ENCODE measurements at regions not wholly inside any gene's neighbourhood (a gene's known extent, or its start where the extent isn't known, plus 50 kb on each side); places are given as distances from the start of the nearest gene placed in this dataset.
"Not testable (repeated sequence)": the region's sequence is repeated elsewhere in the genome, so short reads cannot be mapped to it uniquely, and the experiment has no call there.

DNA sequence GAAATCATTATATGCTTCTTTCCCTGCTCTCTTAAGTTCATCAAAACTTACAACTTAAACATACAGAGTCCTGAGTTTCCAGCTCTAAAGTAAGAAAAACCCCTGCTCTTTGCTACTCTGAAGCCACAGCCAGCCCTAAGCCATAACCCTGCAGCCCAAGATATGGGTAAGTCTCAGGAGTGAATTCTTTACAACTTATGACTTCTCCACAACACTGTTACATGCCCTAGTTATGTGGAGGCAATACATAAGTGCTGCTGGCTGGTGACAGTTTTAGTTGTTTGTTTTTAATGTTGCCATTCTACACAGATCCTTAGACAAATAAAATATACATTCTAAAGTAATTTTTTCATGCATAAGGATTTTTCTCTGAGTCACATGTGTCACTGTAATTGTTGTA, 100.2 kb downstream of the FBXO8 start:
- DNase-seq (ENCODE audit: low read depth): no peak

- no peak for DNase-seq (ENCODE audit: low read depth)
Measured at GRCh38 chr4:174181827-174182226, 101.6 kb downstream of the FBXO8 start.

DNA sequence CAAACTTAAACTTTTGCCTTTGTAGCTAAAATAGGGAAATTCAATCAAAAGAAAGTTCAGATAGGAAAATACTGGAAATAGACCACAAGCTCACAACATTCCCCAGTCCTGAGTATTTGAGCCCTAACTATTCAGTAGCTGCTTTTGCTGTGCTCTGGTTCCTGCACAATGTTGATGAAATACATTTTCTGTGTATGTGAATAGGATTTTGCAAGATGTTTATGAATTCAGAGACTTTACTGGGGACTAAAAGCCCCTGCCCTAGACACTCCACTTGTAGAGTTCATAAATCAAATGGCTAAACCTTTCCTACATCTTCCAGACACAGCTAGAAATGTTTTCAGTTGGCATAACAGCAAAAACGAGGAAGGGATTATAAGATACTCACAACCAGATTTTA, 105.9 kb downstream of the FBXO8 start:
- no peak for DNase-seq (ENCODE audit: low read depth)

GRCh38 chr4:174175836-174176235, 107.6 kb downstream of the FBXO8 start:
- not testable (repeated sequence) for DNase-seq (ENCODE audit: low read depth)

GRCh38 chr4:174173360-174173759, 110.1 kb downstream of the FBXO8 start:
- DNase-seq (ENCODE audit: low read depth): no peak

GRCh38 chr4:174172274-174172673, 111.2 kb downstream of the FBXO8 start:
- DNase-seq (ENCODE audit: low read depth): no peak

DNA sequence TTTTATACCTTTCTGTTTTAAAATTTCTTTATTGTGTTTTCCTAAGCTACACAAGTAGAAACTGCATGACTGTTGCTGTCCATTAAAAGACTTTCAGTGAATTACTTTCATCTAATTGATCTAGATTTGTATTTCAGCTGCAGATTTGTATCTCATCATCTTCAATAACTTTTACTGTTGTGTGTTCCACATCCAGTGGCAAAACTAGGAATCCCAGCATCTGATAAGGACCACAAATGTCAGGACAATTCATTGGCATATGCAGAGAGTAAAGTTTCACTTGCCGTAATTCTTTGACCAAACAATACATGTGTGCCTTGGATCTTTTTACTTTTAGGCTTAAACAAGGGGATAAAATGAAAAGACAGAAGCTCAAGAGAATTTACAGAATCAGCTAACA, 112.6 kb downstream of the FBXO8 start:
- DNase-seq (ENCODE audit: low read depth): no peak

DNA sequence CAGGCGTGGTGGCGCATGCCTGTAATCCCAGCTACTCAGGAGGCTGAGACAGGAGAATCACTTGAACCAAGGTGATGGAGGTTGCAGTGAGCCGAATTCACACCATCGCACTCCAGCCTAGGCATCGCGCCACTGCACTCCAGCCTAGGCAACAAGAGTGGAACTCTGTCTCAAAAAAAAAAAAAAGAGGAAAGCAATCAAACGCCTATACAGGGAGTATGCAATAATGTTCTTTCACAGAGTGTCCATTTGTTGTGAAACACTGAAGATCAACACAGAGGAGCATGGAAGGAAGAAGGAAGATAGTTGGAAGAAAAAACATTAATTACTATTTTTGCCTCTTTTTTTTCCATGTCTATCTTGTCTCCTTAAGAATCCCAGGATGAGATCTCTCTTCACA, 113.4 kb downstream of the FBXO8 start:
- DNase-seq (ENCODE audit: low read depth): no peak

DNA sequence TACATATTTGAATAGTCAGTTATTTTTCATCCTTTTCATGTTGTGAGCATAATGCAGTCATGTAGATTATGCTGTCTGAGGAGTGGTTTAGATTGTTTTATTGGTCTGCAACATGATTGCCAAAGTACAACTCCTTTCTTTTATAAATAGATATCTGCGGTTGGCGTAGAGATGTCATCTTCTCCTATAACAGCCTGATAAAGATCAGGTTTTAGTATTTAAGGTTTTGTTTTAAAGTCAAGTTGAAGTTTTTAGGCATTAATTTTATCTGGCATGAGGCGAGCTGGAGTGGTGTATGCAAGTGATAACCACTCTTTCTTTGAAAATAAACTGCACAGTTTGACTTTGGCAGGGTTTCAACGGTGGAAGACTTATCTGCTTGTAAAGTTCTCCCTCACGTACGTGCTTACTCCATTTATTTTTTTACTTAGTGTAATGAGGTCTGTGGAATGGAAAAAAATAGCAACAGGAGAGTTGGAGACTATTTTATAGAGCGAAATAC, 126.3 kb downstream of the FBXO8 start:
- no peak for DNase-seq (ENCODE audit: low read depth)

DNA sequence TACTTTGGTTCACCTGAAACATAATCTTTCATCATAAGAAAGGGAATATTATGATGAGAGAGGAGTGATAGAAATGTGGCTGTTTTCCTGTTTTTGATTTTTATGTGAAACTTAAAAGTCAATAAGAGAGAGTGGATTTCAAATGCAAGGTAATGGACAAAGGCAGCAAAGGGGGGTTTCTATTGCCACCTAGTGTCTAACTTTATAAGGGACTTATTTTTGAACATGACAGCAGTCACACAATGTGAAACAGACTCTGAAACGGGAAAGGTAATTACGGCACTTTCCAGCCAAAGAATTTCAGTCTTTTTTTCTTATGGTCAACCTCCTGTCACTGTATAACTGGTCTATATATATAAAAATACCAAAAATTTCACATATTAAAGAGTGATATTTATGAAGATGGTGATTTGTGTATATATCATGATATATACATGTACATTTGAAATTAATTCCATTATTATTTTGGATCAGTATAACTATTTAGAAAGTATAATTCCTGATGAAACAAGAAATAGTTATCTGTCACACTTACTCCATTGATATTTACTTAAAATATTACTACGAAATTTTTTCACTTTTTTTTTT, 127.1 kb downstream of the FBXO8 start:
- DNase-seq (ENCODE audit: low read depth): no peak

DNA sequence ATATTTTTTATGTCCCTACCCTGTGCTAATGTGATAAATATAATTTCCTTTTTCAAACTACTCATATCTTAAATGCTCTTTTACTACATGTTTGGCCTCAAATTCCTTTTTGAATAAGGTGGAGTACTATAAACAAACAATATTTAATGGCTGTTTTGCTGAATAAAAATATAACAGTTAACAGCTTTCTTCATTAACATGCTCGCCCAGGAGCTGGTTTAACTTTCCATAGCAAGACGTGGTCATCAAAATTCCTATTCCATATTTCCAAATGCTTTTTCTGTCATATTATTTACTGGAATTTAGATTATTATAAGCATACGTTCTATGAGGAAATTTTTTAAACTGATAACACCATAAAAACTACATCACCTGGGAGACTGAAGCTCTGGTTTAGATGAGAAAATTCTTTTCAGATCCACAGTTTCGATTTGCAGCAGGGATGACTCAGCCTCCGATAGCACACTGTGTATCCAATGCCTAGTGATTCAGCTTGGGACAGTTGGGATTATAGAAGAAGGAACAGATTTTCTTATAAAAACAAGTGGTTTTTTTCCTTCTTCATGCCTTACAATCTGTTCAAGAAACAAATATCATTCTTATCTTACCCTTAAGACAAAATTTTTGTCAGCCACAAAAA, 129.1 kb downstream of the FBXO8 start:
- no peak for DNase-seq (ENCODE audit: low read depth)

DNA sequence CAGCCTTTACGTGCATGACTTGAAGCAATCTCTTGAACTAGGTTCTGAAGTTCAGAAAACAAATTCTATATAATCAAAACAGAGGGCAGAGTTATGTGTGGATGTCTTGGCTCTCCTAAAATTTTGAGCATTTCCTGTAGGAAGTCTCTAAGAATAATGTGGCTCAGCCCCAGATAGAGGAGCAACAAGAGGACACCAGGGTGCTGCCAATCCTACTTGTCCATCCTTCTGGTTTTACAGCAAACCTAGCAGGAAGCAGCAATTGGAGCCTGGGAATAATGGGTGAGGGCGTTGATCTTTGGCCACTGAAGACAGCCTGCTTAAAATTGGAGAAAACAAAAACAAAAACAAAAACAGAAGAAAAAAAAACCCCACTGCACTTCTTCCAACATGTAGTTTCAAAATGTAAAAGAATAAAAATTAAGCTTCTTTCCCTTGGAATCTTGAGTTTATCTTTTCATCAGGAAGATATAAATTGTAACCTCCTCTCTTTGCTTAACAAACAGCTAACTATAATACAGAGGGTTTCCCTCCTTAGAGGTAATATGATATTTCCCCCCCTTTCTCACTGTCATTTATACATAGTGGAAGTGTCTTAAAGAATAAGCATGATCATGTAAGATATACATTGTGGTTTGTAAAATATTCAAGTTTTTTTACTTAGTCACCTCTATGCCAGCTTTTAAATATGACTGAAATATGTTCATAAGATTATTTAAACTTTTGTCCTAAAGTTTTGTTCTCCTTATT, 130.6 kb downstream of the FBXO8 start:
- DNase-seq (ENCODE audit: low read depth): no peak

- DNase-seq (ENCODE audit: low read depth): no peak
Measured at GRCh38 chr4:174147863-174148262, 135.6 kb downstream of the FBXO8 start.

DNA sequence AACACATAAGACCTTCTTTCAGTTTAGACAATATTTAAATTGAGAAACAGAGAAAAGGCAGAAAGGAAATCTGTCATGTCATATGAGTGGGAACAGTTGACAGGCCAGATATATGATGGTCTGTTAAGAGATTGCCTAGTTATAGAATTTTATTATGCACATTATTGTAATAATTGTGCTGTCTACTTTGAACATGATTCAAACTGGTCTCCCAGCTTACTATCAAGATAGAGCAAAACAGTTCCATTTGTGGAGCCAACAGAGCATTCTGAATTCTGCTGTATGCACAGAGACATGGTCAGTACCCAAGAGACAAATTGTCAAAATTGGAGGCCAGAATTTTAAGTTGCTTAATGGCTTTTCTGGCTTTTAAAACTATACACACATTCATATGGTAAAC, 139.4 kb downstream of the FBXO8 start:
- no peak for DNase-seq (ENCODE audit: low read depth)

DNA sequence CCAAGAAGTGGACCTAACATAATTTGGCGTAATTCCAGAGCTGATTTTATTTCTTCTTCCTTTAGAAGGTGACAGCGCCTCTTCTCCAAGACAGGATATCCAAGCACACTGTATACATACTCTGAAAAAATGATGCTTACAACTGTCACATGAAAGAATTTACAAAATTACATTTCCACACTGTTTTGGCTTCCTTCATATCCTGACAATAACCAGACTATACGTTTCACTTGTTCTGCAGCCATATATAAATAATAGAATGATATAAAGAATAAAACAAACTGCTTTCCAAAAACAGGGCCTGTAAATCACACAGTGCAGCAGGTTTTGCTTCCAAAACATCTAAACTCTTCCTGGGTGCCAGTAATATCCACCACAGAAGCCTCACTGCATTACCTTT, 141.6 kb downstream of the FBXO8 start:
- DNase-seq (ENCODE audit: low read depth): no peak

DNA sequence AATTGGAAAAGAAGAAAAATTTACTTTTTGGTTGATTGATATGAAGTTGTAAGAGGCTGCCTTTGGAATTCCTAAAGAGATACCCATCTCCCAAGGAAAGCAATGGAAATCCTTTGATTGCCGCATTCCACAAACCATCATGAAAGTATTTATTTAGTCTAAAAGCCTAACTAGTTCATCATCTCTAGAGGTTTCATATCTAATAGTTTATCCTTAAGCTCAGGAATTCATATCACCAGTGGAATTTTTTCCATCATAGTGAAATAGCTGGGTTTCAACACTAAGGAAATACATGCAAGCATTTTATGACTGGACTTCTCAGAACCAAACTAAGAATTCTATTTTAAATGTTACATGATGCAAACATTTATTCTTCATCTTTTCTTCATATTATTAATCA, 144.9 kb downstream of the FBXO8 start:
- DNase-seq (ENCODE audit: low read depth): no peak

GRCh38 chr4:174137698-174138097, 145.8 kb downstream of the FBXO8 start:
- no peak for DNase-seq (ENCODE audit: low read depth)

GRCh38 chr4:174135936-174136406, 147.5 kb downstream of the FBXO8 start:
- DNase-seq (ENCODE audit: low read depth): no peak

DNA sequence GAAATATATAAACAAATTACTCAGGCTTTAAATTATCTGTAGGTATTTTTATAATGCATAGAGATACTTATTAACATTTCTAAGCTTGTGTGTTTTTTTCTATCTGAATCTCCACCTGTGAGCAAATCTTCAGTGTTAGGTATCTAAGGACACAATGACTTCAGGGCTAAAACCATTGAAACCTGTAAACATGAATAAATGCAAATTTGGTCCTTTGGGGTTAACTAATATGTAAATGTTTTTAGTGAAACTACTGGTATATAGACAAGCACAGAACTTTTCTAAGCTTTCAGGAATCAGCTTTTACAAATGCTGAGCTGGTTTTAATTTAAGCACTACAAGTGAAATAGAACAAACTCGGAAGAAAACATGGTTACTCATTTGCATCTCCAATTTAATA, 147.9 kb downstream of the FBXO8 start:
- DNase-seq (ENCODE audit: low read depth): no peak

GRCh38 chr4:174134361-174134760, 149.1 kb downstream of the FBXO8 start:
- DNase-seq (ENCODE audit: low read depth): no peak

GRCh38 chr4:174133551-174133950, 149.9 kb downstream of the FBXO8 start:
- DNase-seq (ENCODE audit: low read depth): no peak

GRCh38 chr4:174131901-174132300, 151.6 kb downstream of the FBXO8 start:
- no peak for DNase-seq (ENCODE audit: low read depth)

DNA sequence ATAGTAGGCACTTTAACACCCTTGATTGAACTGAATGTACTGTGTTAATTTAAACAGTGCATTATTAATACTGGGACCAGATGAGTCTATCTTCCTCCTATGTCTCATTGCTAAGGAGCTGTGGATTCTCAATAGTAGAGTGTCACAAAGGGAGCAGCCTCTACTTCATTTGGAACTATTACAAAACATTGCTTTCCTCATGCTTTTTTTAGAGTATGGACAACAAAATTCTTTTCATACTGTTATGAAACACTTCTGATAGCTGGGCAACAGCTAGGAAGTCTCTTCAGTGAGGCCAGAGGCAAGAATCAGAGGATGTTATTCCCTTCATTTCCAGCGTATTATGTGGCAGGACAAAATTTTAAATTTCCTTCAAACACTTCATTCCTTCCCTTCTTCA, 160.8 kb downstream of the FBXO8 start:
- no peak for DNase-seq (ENCODE audit: low read depth)

All from activated T-cell treated with anti-CD3 and anti-CD28 coated beads for 48 hours (primary cell).